Prostate gland (tissue), 2 donors: ENCODE measurements at regions not wholly inside any gene's neighbourhood (a gene's known extent, or its start where the extent isn't known, plus 50 kb on each side); places are given as distances from the start of the nearest gene placed in this dataset.

Source experiments
- DNase-seq: peaks from one replicate; pipeline ENCODE4 v3.0.0-alpha.2; 2019; ENCODE audit warnings: low spot score
- H3K27ac ChIP-seq, 2 donors: fragments of 200-600 bp; sonication (generic); 2 replicates each; pipeline ENCODE4 v1.5.1; 2017 to 2019
- H3K27me3 ChIP-seq: fragments of 200-600 bp; sonication (generic); replicated peaks from 2 replicates; pipeline ENCODE4 v1.5.1; 2019; ENCODE audit not compliant: insufficient read depth
- H3K36me3 ChIP-seq, 2 donors: fragments of 200-600 bp; sonication (generic); 1 replicate in 1 of 2; 2 replicates in 1 of 2; pipeline versions ENCODE4 v1.5.1 to v1.8.1; 2017 to 2019
- H3K4me1 ChIP-seq: fragments of 200-600 bp; sonication (generic); replicated peaks from 2 replicates; pipeline ENCODE4 v1.5.1; 2019
- H3K4me3 ChIP-seq, 2 donors: fragments of 200-600 bp; sonication (generic); 2 replicates each; pipeline ENCODE4 v1.5.1; 2017 to 2019
- H3K9me3 ChIP-seq: fragments of 200-600 bp; sonication (generic); 2 replicates; pipeline ENCODE4 v1.5.1; 2017
- POLR2A ChIP-seq: fragments of 450-650 bp; IDR thresholded peaks from one replicate; pipeline ENCODE4 v1.6.1; 2016; ENCODE audit warnings: antibody characterized with exemption, mild to moderate bottlenecking
- POLR2AphosphoS5 ChIP-seq: sonication (generic); formaldehyde crosslinking; IDR thresholded peaks from one replicate; pipeline ENCODE4 v1.6.1; 2017; ENCODE audit warnings: antibody characterized with exemption
- WGBS: methylation state at CpG from one replicate; pipeline ENCODE4 v1.1.5; 2018; 5-methylcytosine and 5-hydroxymethylcytosine counted together
- intact Hi-C: fragments of 100-400 bp; cut with DNase I; formaldehyde crosslinking; loops from one replicate; pipeline ENCODE4 v1.14.2; 2022
- TF ChIP-seq, protein P1 (sequence below), 4 experiments: fragments of 200-600 bp in 2 of 4; fragments of 450-650 bp in 2 of 4; sonication (generic) in 2 of 4; IDR thresholded peaks; 1 replicate in 3 of 4; 2 replicates in 1 of 4; pipeline ENCODE4 v1.5.1; 2016 to 2019; ENCODE audit warnings: antibody characterized with exemption in 4 of 4, mild to moderate bottlenecking in 2 of 4, moderate library complexity in 2 of 4

DNA sequence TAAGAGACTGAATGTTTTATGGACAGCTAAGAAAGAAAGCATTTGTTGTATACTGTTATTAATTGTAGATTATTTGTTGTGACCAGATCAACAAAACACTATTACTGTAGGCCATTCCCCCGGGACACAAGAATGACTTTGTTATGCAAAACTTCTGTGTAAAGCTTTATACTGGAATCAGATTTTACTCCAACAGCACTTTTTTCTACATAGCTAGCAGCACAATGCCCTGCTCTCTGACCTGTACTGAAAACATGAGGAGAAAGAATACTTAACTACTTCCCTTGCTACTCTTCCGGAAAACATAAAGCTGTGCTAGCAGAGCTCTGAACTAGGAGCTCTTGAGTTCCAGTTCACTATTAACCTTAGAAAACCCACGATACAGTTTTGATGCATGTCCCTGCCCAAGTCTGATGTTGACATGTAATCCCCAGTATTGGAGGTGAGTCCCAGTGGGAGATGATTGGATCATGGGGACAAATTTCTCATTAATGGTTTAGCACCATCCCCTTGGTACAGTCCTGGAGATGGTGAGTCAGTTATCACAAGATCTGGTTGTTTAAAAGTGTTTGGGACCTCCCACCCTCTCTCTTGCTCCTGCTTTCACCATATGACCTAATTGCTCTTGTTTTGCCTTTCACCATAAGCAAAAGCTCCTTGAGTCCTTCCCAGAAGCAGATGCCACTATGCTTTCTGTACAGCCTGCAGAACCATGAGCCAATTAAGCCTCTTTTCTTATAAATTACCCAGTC is 601.1 kb upstream of the PIK3C3 start:
- no peaks in the 10 kb centered on the region for H3K36me3 ChIP-seq
- no peak overlapping the region for H3K4me3 ChIP-seq
- intact Hi-C loops = no loop called here
- WGBS = 83% methylated on average over 3 of the region's 3 CpGs
- H3K9me3 ChIP-seq = no peaks in the 10 kb centered on the region
- H3K27ac ChIP-seq = no peak overlapping the region
- DNase-seq = no peak
- no peaks in the 10 kb centered on the region for H3K27me3 ChIP-seq
- H3K4me1 ChIP-seq = no peaks in the 10 kb centered on the region
- TF ChIP-seq, protein P1, sequence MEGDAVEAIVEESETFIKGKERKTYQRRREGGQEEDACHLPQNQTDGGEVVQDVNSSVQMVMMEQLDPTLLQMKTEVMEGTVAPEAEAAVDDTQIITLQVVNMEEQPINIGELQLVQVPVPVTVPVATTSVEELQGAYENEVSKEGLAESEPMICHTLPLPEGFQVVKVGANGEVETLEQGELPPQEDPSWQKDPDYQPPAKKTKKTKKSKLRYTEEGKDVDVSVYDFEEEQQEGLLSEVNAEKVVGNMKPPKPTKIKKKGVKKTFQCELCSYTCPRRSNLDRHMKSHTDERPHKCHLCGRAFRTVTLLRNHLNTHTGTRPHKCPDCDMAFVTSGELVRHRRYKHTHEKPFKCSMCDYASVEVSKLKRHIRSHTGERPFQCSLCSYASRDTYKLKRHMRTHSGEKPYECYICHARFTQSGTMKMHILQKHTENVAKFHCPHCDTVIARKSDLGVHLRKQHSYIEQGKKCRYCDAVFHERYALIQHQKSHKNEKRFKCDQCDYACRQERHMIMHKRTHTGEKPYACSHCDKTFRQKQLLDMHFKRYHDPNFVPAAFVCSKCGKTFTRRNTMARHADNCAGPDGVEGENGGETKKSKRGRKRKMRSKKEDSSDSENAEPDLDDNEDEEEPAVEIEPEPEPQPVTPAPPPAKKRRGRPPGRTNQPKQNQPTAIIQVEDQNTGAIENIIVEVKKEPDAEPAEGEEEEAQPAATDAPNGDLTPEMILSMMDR (IDR thresholded peaks at IDR 0.05) = no peak
- TF ChIP-seq POLR2A (no peak), POLR2AphosphoS5 (no peak)

DNA sequence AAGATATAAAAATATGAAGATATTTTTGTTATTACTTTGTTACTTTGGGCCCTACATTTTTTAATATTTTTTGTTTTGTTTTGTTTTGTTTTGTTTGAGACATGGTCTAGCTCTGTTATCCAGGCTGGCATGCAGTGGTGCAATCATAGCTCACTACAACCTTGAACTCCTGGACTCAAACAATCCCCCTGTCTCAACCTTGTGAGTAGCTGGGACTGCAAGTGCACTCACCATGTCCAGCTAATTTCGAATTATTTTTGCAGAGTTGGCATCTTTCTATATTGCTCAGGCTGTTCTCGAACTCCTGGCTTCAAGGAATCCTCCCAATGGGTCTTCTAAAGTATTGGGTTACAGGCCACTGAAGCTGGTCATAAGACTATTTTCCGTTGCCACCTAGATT is 603.6 kb upstream of the PIK3C3 start:
- Histone ChIP-seq H3K4me1 (no peaks in the 10 kb centered on the region), H3K36me3 (no peaks in the 10 kb centered on the region), H3K27me3 (no peaks in the 10 kb centered on the region), H3K27ac (no peak overlapping the region), H3K4me3 (no peak overlapping the region), H3K9me3 (no peaks in the 10 kb centered on the region)
- intact Hi-C loops = no loop called here
- TF ChIP-seq, protein P1 (IDR thresholded peaks at IDR 0.05) = no peak
- no peak for TF ChIP-seq POLR2AphosphoS5
- no peak for TF ChIP-seq POLR2A
- WGBS = 83% methylated on average over 3 of the region's 3 CpGs
- DNase-seq = no peak

DNA sequence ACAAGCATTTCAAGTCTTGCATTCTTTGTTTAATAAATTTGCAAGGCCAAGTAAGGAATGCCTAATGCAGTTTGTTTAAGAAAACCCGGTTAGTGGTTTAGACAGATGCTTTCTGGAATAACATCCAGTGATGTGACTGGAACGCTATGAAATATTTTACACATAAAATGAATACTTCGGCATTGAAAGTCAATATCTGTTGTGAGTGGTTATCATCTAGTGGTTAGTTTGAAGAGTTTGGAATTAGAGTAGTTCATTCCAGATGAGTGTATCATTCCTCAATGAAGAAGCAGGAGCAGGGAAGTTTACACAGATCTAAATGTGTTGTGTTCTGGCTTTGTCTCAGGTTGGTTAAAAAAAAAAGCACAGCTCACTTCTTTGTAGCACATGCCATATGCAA is 608.0 kb upstream of the PIK3C3 start:
- WGBS = 79% methylated on average over 3 of the region's 3 CpGs
- Histone ChIP-seq H3K36me3 (no peaks in the 10 kb centered on the region), H3K9me3 (no peaks in the 10 kb centered on the region), H3K27ac (no peak overlapping the region), H3K27me3 (no peaks in the 10 kb centered on the region), H3K4me1 (no peaks in the 10 kb centered on the region), H3K4me3 (no peak overlapping the region)
- DNase-seq = no peak
- TF ChIP-seq POLR2AphosphoS5 = no peak
- TF ChIP-seq POLR2A = no peak
- intact Hi-C loops = no loop called here

DNA sequence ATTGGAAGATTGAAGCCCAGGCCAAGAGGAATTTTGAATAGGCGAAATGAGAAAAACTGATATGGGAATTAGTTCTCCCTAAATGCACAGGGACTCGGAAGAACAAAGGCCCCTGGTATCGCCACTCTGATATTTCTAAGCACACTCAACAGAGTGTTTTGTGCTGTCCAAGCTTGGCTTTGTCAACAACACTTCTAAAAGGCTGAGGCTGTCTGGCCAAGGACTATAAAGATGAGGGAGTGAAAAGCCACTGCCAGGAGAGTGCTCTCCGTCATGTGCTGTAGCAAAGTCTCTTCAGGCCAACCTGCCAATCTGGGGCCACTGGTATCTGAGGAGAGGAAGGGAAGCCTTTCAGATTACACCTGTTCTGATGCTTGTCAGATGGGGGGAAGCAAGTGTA is 611.2 kb upstream of the PIK3C3 start:
- Histone ChIP-seq H3K36me3 (no peaks in the 10 kb centered on the region), H3K9me3 (no peaks in the 10 kb centered on the region), H3K27me3 (no peaks in the 10 kb centered on the region), H3K27ac (no peak overlapping the region), H3K4me3 (no peak overlapping the region), H3K4me1 (no peaks in the 10 kb centered on the region)
- WGBS = 82% methylated on average over 4 of the region's 4 CpGs
- DNase-seq = no peak
- TF ChIP-seq POLR2A = no peak
- intact Hi-C loops = no loop called here

DNA sequence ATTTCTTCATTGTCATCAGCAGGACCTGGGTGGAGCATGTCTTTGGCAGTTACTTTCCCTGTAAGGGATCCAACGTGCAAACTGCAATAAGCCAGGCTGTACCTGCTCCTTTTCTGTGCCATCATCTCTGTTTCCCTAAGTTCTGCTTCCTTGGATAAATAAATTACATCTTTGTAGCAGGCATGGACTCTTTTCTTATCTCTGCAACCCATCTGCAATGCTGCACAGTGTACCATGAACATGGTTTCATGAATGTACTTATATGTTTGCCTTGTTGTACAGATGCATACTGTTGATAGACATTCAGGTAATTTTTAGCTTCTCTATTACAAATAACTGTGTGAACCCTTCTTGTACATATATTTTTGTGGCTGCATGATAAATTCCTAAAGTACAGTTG is 616.7 kb upstream of the PIK3C3 start:
- TF ChIP-seq POLR2A (no peak), POLR2AphosphoS5 (no peak)
- TF ChIP-seq, protein P1 (IDR thresholded peaks at IDR 0.05) = no peak
- H3K36me3 ChIP-seq = no peaks in the 10 kb centered on the region
- H3K27ac ChIP-seq = no peak overlapping the region
- H3K4me1 ChIP-seq = no peaks in the 10 kb centered on the region
- 6% methylated on average over 1 of the region's 1 CpG for WGBS
- H3K27me3 ChIP-seq = no peaks in the 10 kb centered on the region
- H3K9me3 ChIP-seq = no peaks in the 10 kb centered on the region
- H3K4me3 ChIP-seq = no peak overlapping the region
- DNase-seq = no peak
- intact Hi-C loops = no loop called here

DNA sequence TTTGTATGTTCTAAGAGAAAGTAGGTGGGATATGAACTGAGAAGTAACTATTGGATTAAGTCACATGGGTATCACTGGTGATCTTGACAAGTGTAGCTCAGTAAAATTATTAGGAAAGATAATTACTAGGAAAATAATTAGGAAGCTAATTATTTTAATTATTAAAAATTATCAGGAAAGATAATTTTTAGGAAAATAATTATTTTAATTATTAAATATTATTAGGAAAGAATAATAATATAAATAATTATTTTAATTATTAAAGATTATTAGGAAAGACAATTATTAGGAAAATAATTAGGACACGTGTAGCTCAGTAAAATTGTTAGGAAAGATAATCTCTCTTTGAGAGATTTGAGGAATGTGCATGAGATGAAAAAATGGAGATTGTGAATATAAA is 623.4 kb upstream of the PIK3C3 start:
- DNase-seq = no peak
- Histone ChIP-seq H3K27ac (no peak overlapping the region), H3K36me3 (no peaks in the 10 kb centered on the region), H3K9me3 (no peaks in the 10 kb centered on the region), H3K4me3 (no peak overlapping the region), H3K27me3 (no peaks in the 10 kb centered on the region), H3K4me1 (no peaks in the 10 kb centered on the region)
- intact Hi-C loops = no loop called here
- TF ChIP-seq, protein P1 (IDR thresholded peaks at IDR 0.05) = no peak
- TF ChIP-seq POLR2AphosphoS5 (no peak), POLR2A (no peak)
- 93% methylated on average over 1 of the region's 1 CpG for WGBS
